Liver (tissue), 8 donors: ENCODE measurements at regions not wholly inside any gene's neighbourhood (a gene's known extent, or its start where the extent isn't known, plus 50 kb on each side); places are given as distances from the start of the nearest gene placed in this dataset.

Source experiments
- DNase-seq: peaks from one replicate; pipeline ENCODE4 v3.0.0-alpha.2; 2017; ENCODE audit warnings: low spot score
- H3K27ac ChIP-seq, 2 donors: one replicate each; pipeline ENCODE4 v1.7.0; 2013; ENCODE audit warnings: inconsistent platforms in 2 of 2, low read length in 2 of 2, control low read depth in 1 of 2, low read depth in 1 of 2, mild to moderate bottlenecking in 1 of 2
- H3K27me3 ChIP-seq, 4 donors: one replicate each; pipeline versions ENCODE4 v1.6.1 to v1.7.0; 2013; ENCODE audit warnings: low read length in 3 of 4, inconsistent platforms in 1 of 4, mild to moderate bottlenecking in 1 of 4, moderate library complexity in 1 of 4; ENCODE audit not compliant: control insufficient read depth in 4 of 4, insufficient read depth in 4 of 4
- H3K36me3 ChIP-seq, 4 donors: one replicate each; pipeline versions ENCODE4 v1.6.1 to v1.7.0; 2013; ENCODE audit warnings: low read length in 3 of 4, mild to moderate bottlenecking in 3 of 4, low read depth in 1 of 4, moderate library complexity in 1 of 4; ENCODE audit not compliant: control insufficient read depth in 4 of 4, insufficient read depth in 3 of 4
- H3K4me1 ChIP-seq, 4 donors: one replicate each; pipeline versions ENCODE4 v1.6.1 to v1.7.0; 2013; ENCODE audit warnings: low read length in 3 of 4, mild to moderate bottlenecking in 3 of 4, moderate library complexity in 1 of 4; ENCODE audit not compliant: control insufficient read depth in 4 of 4, insufficient read depth in 4 of 4
- H3K4me3 ChIP-seq, 3 donors: one replicate each; pipeline versions ENCODE4 v1.6.1 to v1.7.0; 2013; ENCODE audit warnings: low read length in 3 of 3, control low read depth in 1 of 3, low read depth in 1 of 3, mild to moderate bottlenecking in 1 of 3
- H3K9ac ChIP-seq, 2 donors: one replicate each; pipeline ENCODE4 v1.7.0; 2013; ENCODE audit warnings: low read length in 2 of 2, mild to moderate bottlenecking in 2 of 2, moderate library complexity in 2 of 2, control low read depth in 1 of 2, low read depth in 1 of 2
- H3K9me3 ChIP-seq, 4 donors: one replicate each; pipeline versions ENCODE4 v1.6.1 to v1.7.0; 2013; ENCODE audit warnings: low read length in 3 of 4; ENCODE audit not compliant: control insufficient read depth in 4 of 4
- ATF3 ChIP-seq: IDR thresholded peaks from 2 replicates; pipeline ENCODE4 v1.6.1; 2016; ENCODE audit warnings: antibody characterized with exemption
- CTCF ChIP-seq: fragments of 150-350 bp; IDR thresholded peaks from 2 replicates; pipeline ENCODE4 v1.5.1; 2017; ENCODE audit warnings: improper control_type of control experiment, low read depth, low read length; ENCODE audit not compliant: missing input control
- EGR1 ChIP-seq, 2 donors: IDR thresholded peaks; 2 replicates each; pipeline ENCODE4 v1.6.1; 2016 to 2018; ENCODE audit warnings: antibody characterized with exemption in 2 of 2, low read depth in 2 of 2
- FOXA1 ChIP-seq: IDR thresholded peaks from 2 replicates; pipeline ENCODE4 v1.6.1; 2016; ENCODE audit warnings: antibody characterized with exemption
- FOXA2 ChIP-seq: IDR thresholded peaks from 2 replicates; pipeline ENCODE4 v1.6.1; 2016; ENCODE audit warnings: antibody characterized with exemption
- GABPA ChIP-seq, 2 donors: IDR thresholded peaks in 1 of 2; conservative IDR thresholded peaks in 1 of 2; 2 replicates each; pipeline ENCODE4 v1.6.1; 2016; ENCODE audit warnings: antibody characterized with exemption in 2 of 2, mild to moderate bottlenecking in 1 of 2, moderate library complexity in 1 of 2
- HNF4A ChIP-seq, 2 donors: conservative IDR thresholded peaks; 2 replicates each; pipeline ENCODE4 v1.6.1; 2016; ENCODE audit warnings: antibody characterized with exemption in 2 of 2, mild to moderate bottlenecking in 2 of 2
- HNF4G ChIP-seq: IDR thresholded peaks from 2 replicates; pipeline ENCODE4 v1.6.1; 2016; ENCODE audit warnings: antibody characterized with exemption
- JUND ChIP-seq, 2 donors: IDR thresholded peaks; 2 replicates each; pipeline ENCODE4 v1.6.1; 2016; ENCODE audit warnings: antibody characterized with exemption in 2 of 2
- MAX ChIP-seq: IDR thresholded peaks from 2 replicates; pipeline ENCODE4 v1.6.1; 2016; ENCODE audit warnings: antibody characterized with exemption
- NR2F2 ChIP-seq: IDR thresholded peaks from 2 replicates; pipeline ENCODE4 v1.6.1; 2016; ENCODE audit warnings: antibody characterized with exemption
- RAD21 ChIP-seq, 2 donors: IDR thresholded peaks; 2 replicates each; pipeline ENCODE4 v1.6.1; 2016; ENCODE audit warnings: antibody characterized with exemption in 2 of 2, mild to moderate bottlenecking in 2 of 2
- REST ChIP-seq: IDR thresholded peaks from 2 replicates; pipeline ENCODE4 v1.6.1; 2016; ENCODE audit warnings: antibody characterized with exemption, mild to moderate bottlenecking
- RXRA ChIP-seq, 2 donors: IDR thresholded peaks; 2 replicates each; pipeline ENCODE4 v1.6.1; 2017 to 2018; ENCODE audit warnings: antibody characterized with exemption in 2 of 2, mild to moderate bottlenecking in 1 of 2
- SP1 ChIP-seq: IDR thresholded peaks from 2 replicates; pipeline ENCODE4 v1.6.1; 2018; ENCODE audit warnings: antibody characterized with exemption, mild to moderate bottlenecking
- TAF1 ChIP-seq: conservative IDR thresholded peaks from 2 replicates; pipeline ENCODE4 v1.6.1; 2016; ENCODE audit warnings: antibody characterized with exemption, mild to moderate bottlenecking
- YY1 ChIP-seq: IDR thresholded peaks from 2 replicates; pipeline ENCODE4 v1.6.1; 2016; ENCODE audit warnings: antibody characterized with exemption, mild to moderate bottlenecking
- ZBTB33 ChIP-seq: IDR thresholded peaks from 2 replicates; pipeline ENCODE4 v1.6.1; 2016; ENCODE audit warnings: antibody characterized with exemption
- WGBS: extraction: QIAGEN DNeasy Blood & Tissue Kit; methylation state at CpG from one replicate; pipeline ENCODE4 v1.1.7; 2013; 5-methylcytosine and 5-hydroxymethylcytosine counted together
- donor health status: healthy.
- donor health status: healthy.
- donor health status: healthy.
- donor health status: healthy.
- donor health status: healthy.

- TF ChIP-seq REST (no peak), EGR1 (IDR thresholded peaks at IDR 0.05; ENCODE audit: low read depth in 2 of 2) (no peak)
These were observed 144.9 kb upstream of the CRY1 start (continued) for GRCh38 chr12:107238296-107238695.

- no peak overlapping the region for H3K9ac ChIP-seq
- no peaks in the 10 kb centered on the region for H3K9me3 ChIP-seq
- no peaks in the 10 kb centered on the region for H3K4me1 ChIP-seq
- H3K27ac ChIP-seq: no peak overlapping the region
- 48% methylated on average over 1 of the region's 1 CpG for WGBS
- no peak for DNase-seq
- TF ChIP-seq RAD21 (IDR thresholded peaks at IDR 0.05) (no peak), HNF4G (no peak), EGR1 (IDR thresholded peaks at IDR 0.05; ENCODE audit: low read depth in 2 of 2) (no peak), CTCF (no peak), FOXA2 (no peak), REST (no peak), YY1 (no peak), SP1 (no peak), FOXA1 (no peak), RXRA (IDR thresholded peaks at IDR 0.05) (no peak), NR2F2 (no peak), JUND (IDR thresholded peaks at IDR 0.05) (no peak), GABPA (IDR thresholded peaks at IDR 0.05 in 1 of 2, conservative IDR thresholded peaks at IDR 0.05 in 1 of 2) (no peak), TAF1 (no peak), ATF3 (no peak), ZBTB33 (no peak), HNF4A (conservative IDR thresholded peaks at IDR 0.05) (no peak), MAX (no peak)
- H3K36me3 ChIP-seq: no peaks in the 10 kb centered on the region
- peaks cover 0 to 6% (median 0%) of the 10 kb centered on the region in 4 donors for H3K27me3 ChIP-seq
- no peak overlapping the region for H3K4me3 ChIP-seq
These were observed 148.1 kb upstream of the CRY1 start for GRCh38 chr12:107241411-107241810.
